NT2/D1 (cell line): ENCODE measurements at regions not wholly inside any gene's neighbourhood (a gene's known extent, or its start where the extent isn't known, plus 50 kb on each side); places are given as distances from the start of the nearest gene placed in this dataset.

ENCODE experiments used
- SUZ12 ChIP-seq: IDR thresholded peaks from 2 replicates; pipeline ENCODE4 v1.6.1; 2011; ENCODE audit not compliant: insufficient read length, insufficient read depth; ENCODE audit errors: extremely low read depth
- ZNF274 ChIP-seq: IDR thresholded peaks from 2 replicates; pipeline ENCODE4 v1.6.1; 2011; ENCODE audit warnings: mild to moderate bottlenecking, low read depth, low read length

DNA sequence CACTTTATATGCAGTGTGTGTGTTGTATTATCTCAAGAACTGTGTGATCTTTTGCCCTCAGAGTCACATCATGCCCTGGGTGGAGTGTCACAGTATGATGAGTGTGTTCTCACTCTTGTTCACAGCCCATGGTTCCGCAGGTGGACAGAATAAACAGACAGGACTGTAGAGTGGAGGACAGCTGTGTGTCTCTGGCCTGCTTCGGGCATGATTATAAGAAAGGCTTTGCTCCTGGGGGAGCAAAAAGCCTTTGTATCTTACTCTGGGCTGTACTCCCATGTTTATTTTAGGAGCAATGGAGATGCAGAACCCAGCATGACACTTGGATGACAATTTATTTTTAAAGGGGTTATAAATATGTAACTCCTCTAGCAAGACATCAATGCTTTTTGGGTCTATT lies 371.7 kb upstream of the MEX3C start:
- TF ChIP-seq SUZ12 (no peak), ZNF274 (no peak)
